ENCODE measurements at regions not wholly inside any gene's neighbourhood (a gene's known extent, or its start where the extent isn't known, plus 50 kb on each side); places are given as distances from the start of the nearest gene placed in this dataset.
"Not testable (repeated sequence)": the region's sequence is repeated elsewhere in the genome, so short reads cannot be mapped to it uniquely, and the experiment has no call there.

- TF ChIP-seq POLR2A, CTCF (IDR thresholded peaks at IDR 0.05): not testable (repeated sequence)
Measured at GRCh38 chr5:177929618-177930017, 66.4 kb downstream of the PROP1 start.

Measured in body of pancreas (tissue), 4 donors.